PC-9 (cell line): ENCODE measurements at regions not wholly inside any gene's neighbourhood (a gene's known extent, or its start where the extent isn't known, plus 50 kb on each side); places are given as distances from the start of the nearest gene placed in this dataset.

Source experiments
- BruUV-seq: library from RNA; stranded (reverse); fragments of 400-500 nt; replicated peaks from 2 replicates; lab custom pipeline; 2021; lab: Mats Ljungman, UMichigan
- CTCF ChIA-PET: fragments of 300-600 bp; sonication (Branson Sonifier 250); formaldehyde crosslinking; loops from one replicate; lab custom pipeline; 2022; ENCODE audit warnings: antibody characterized with exemption; lab: Charles Lee
- POLR2A ChIA-PET: fragments of 300-600 bp; sonication (Branson Sonifier 250); formaldehyde crosslinking; loops from one replicate; lab custom pipeline; 2022; ENCODE audit warnings: antibody characterized with exemption; ENCODE audit not compliant: unreplicated experiment; lab: Charles Lee
- DNase-seq, 2 experiments: peaks; one replicate each; pipeline versions ENCODE4 v3.0.0 to v3.0.0-alpha.2; 2015 to 2022; ENCODE audit warnings: mixed read lengths in 1 of 2
- H2AFZ ChIP-seq: fragments of 200-600 bp; sonication (generic); 2 replicates; pipeline ENCODE4 v1.8.1; 2017; ENCODE audit warnings: antibody characterized with exemption
- H3F3A ChIP-seq: fragments of 200-600 bp; sonication (generic); 2 replicates; pipeline ENCODE4 v1.8.1; 2017; ENCODE audit warnings: antibody characterized with exemption, mild to moderate bottlenecking, low read depth; ENCODE audit not compliant: insufficient read depth
- H3K27ac ChIP-seq: fragments of 200-600 bp; sonication (generic); 2 replicates; pipeline ENCODE4 v1.6.1; 2016; ENCODE audit warnings: mixed run types
- H3K27me3 ChIP-seq: fragments of 200-600 bp; sonication (generic); 2 replicates; pipeline ENCODE4 v1.6.1; 2016; ENCODE audit warnings: low read depth, mixed run types; ENCODE audit not compliant: insufficient read depth
- H3K36me3 ChIP-seq: fragments of 200-600 bp; sonication (generic); 2 replicates; pipeline ENCODE4 v1.6.1; 2016; ENCODE audit warnings: low read depth, mixed run types
- H3K4me1 ChIP-seq: fragments of 200-600 bp; sonication (generic); replicated peaks from 2 replicates; pipeline ENCODE4 v1.6.1; 2016; ENCODE audit warnings: mixed run types; ENCODE audit not compliant: insufficient read depth
- H3K4me2 ChIP-seq: fragments of 200-600 bp; sonication (generic); 2 replicates; pipeline ENCODE4 v1.6.1; 2017; ENCODE audit warnings: mixed run types
- H3K4me3 ChIP-seq: fragments of 200-600 bp; sonication (generic); 2 replicates; pipeline ENCODE4 v1.6.1; 2016; ENCODE audit warnings: mixed run types
- H3K79me2 ChIP-seq: fragments of 200-600 bp; sonication (generic); 2 replicates; pipeline ENCODE4 v1.6.1; 2017; ENCODE audit warnings: low read depth, mixed run types
- H3K9me2 ChIP-seq: fragments of 200-600 bp; sonication (generic); 2 replicates; pipeline ENCODE4 v1.8.1; 2017; ENCODE audit warnings: mild to moderate bottlenecking; ENCODE audit not compliant: insufficient read depth
- H3K9me3 ChIP-seq: fragments of 200-600 bp; sonication (generic); 2 replicates; pipeline ENCODE4 v1.8.1; 2016; ENCODE audit warnings: low read depth; ENCODE audit not compliant: insufficient read depth
- H4K20me1 ChIP-seq: fragments of 200-600 bp; sonication (generic); 2 replicates; pipeline ENCODE4 v1.8.1; 2017; ENCODE audit not compliant: insufficient read depth
- EZH2 ChIP-seq: fragments of 200-600 bp; sonication (generic); IDR thresholded peaks from 2 replicates; pipeline ENCODE4 v1.8.0; 2017; ENCODE audit warnings: antibody characterized with exemption, low read depth
- intact Hi-C: fragments of 100-400 bp; cut with micrococcal nuclease; formaldehyde crosslinking; loops from one replicate; pipeline ENCODE4 v1.10.0; 2022; ENCODE audit not compliant: unreplicated experiment
- TF ChIP-seq, protein P1 (sequence below): fragments of 200-600 bp; sonication (generic); conservative IDR thresholded peaks from 2 replicates; pipeline ENCODE4 v1.6.1; 2017; ENCODE audit warnings: mixed run types, antibody characterized with exemption, mild to moderate bottlenecking, moderate library complexity

- intact Hi-C loops: no loop called here
- TF ChIP-seq EZH2: no peak
- TF ChIP-seq, protein P1, sequence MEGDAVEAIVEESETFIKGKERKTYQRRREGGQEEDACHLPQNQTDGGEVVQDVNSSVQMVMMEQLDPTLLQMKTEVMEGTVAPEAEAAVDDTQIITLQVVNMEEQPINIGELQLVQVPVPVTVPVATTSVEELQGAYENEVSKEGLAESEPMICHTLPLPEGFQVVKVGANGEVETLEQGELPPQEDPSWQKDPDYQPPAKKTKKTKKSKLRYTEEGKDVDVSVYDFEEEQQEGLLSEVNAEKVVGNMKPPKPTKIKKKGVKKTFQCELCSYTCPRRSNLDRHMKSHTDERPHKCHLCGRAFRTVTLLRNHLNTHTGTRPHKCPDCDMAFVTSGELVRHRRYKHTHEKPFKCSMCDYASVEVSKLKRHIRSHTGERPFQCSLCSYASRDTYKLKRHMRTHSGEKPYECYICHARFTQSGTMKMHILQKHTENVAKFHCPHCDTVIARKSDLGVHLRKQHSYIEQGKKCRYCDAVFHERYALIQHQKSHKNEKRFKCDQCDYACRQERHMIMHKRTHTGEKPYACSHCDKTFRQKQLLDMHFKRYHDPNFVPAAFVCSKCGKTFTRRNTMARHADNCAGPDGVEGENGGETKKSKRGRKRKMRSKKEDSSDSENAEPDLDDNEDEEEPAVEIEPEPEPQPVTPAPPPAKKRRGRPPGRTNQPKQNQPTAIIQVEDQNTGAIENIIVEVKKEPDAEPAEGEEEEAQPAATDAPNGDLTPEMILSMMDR: no peak
- H4K20me1 ChIP-seq: no peaks in the 10 kb centered on the region
- no peaks in the 10 kb centered on the region for H3F3A ChIP-seq
- H3K9me3 ChIP-seq: no peaks in the 10 kb centered on the region
- no peaks in the 10 kb centered on the region for H3K79me2 ChIP-seq
- no peaks in the 10 kb centered on the region for H3K9me2 ChIP-seq
- H3K27ac ChIP-seq: no peak overlapping the region
- no peak for DNase-seq
- POLR2A ChIA-PET: no interaction called here
- BruUV-seq: no TSS peak
- H3K4me2 ChIP-seq: no peak overlapping the region
- H3K4me1 ChIP-seq: no peaks in the 10 kb centered on the region
- H3K4me3 ChIP-seq: no peak overlapping the region
- no peaks in the 10 kb centered on the region for H3K36me3 ChIP-seq
- CTCF ChIA-PET: no interaction called here
- peaks cover 26% of the 10 kb centered on the region for H3K27me3 ChIP-seq
- no peak overlapping the region for H2AFZ ChIP-seq
These were observed 230.8 kb downstream of the TSHZ3 start for GRCh38 chr19:31118287-31118955.

- H3K27ac ChIP-seq: no peak overlapping the region
- H2AFZ ChIP-seq: no peak overlapping the region
- CTCF ChIA-PET: no interaction called here
- no peak overlapping the region for H3K4me3 ChIP-seq
- no peaks in the 10 kb centered on the region for H3K36me3 ChIP-seq
- H3F3A ChIP-seq: no peaks in the 10 kb centered on the region
- H3K79me2 ChIP-seq: no peaks in the 10 kb centered on the region
- POLR2A ChIA-PET: no interaction called here
- no peaks in the 10 kb centered on the region for H3K4me1 ChIP-seq
- no peaks in the 10 kb centered on the region for H4K20me1 ChIP-seq
- no peak for DNase-seq
- no peak overlapping the region for H3K4me2 ChIP-seq
- no TSS peak for BruUV-seq
- H3K27me3 ChIP-seq: peaks cover 22% of the 10 kb centered on the region
- H3K9me2 ChIP-seq: no peaks in the 10 kb centered on the region
- H3K9me3 ChIP-seq: no peaks in the 10 kb centered on the region
- TF ChIP-seq EZH2: no peak
- TF ChIP-seq, protein P1: no peak
- intact Hi-C loops: no loop called here
These were observed 234.7 kb downstream of the TSHZ3 start for GRCh38 chr19:31114585-31114984.

- Histone ChIP-seq H3K9me3 (no peaks in the 10 kb centered on the region), H3K79me2 (no peaks in the 10 kb centered on the region), H3K27me3 (peaks cover 31% of the 10 kb centered on the region; the same call in 1 of the 2 replicates), H4K20me1 (no peaks in the 10 kb centered on the region), H3K9me2 (no peaks in the 10 kb centered on the region), H3F3A (no peaks in the 10 kb centered on the region), H3K27ac (no peak overlapping the region), H3K4me3 (no peak overlapping the region), H3K36me3 (no peaks in the 10 kb centered on the region), H3K4me2 (no peak overlapping the region), H2AFZ (no peak overlapping the region), H3K4me1 (no peaks in the 10 kb centered on the region)
- intact Hi-C loops: no loop called here
- no TSS peak for BruUV-seq
- DNase-seq: no peak
- ChIA-PET CTCF (no interaction called here), POLR2A (no interaction called here)
- TF ChIP-seq, protein P1: no peak
- TF ChIP-seq EZH2: no peak
These were observed 235.9 kb downstream of the TSHZ3 start for GRCh38 chr19:31113293-31113692.
